Natural killer cell (primary cell): ENCODE measurements at regions not wholly inside any gene's neighbourhood (a gene's known extent, or its start where the extent isn't known, plus 50 kb on each side); places are given as distances from the start of the nearest gene placed in this dataset.
"Not testable (repeated sequence)": the region's sequence is repeated elsewhere in the genome, so short reads cannot be mapped to it uniquely, and the experiment has no call there.

Experiments
- ATAC-seq, 3 donors: fragments of 150-1000 bp in 2 of 3; fragments of 200-7000 bp in 1 of 3; cut with Tn5 transposase; 1 replicate in 1 of 3; 2 replicates in 2 of 3; pipeline ENCODE4 v1.10.0; 2021; ENCODE audit warnings: mild to moderate bottlenecking in 2 of 3, moderate library complexity in 2 of 3
- DNase-seq, 2 donors: peaks; one replicate each; pipeline versions ENCODE4 v3.0.0 to v3.0.0-alpha.2; 2013 to 2021; ENCODE audit warnings: mixed read lengths in 1 of 2
- H3K27ac ChIP-seq: one replicate; pipeline ENCODE4 v1.5.1; 2013; ENCODE audit warnings: mild to moderate bottlenecking, low read length
- H3K27me3 ChIP-seq: one replicate; pipeline ENCODE4 v1.6.1; 2013; ENCODE audit warnings: low read length; ENCODE audit not compliant: control insufficient read depth, insufficient read depth
- H3K36me3 ChIP-seq: one replicate; pipeline ENCODE4 v1.6.1; 2013; ENCODE audit warnings: low read length; ENCODE audit not compliant: control insufficient read depth, insufficient read depth
- H3K4me1 ChIP-seq: one replicate; pipeline ENCODE4 v1.6.1; 2013; ENCODE audit warnings: low read length; ENCODE audit not compliant: control insufficient read depth, insufficient read depth
- H3K4me3 ChIP-seq: one replicate; pipeline ENCODE4 v1.5.1; 2013; ENCODE audit warnings: low read length
- H3K9me3 ChIP-seq: one replicate; pipeline ENCODE4 v1.6.1; 2013; ENCODE audit warnings: low read length; ENCODE audit not compliant: control insufficient read depth, insufficient read depth
- H3K27ac Mint-ChIP-seq, 2 donors: one replicate each; pipeline ENCODE4 v1.8.0; 2022; ENCODE audit warnings: mild to moderate bottlenecking in 2 of 2, mixed read lengths in 2 of 2, moderate library complexity in 1 of 2
- H3K27me3 Mint-ChIP-seq, 2 donors: one replicate each; pipeline ENCODE4 v1.8.0; 2022; ENCODE audit warnings: low read depth in 2 of 2, mixed read lengths in 2 of 2
- H3K36me3 Mint-ChIP-seq: one replicate; pipeline ENCODE4 v1.8.0; 2022; ENCODE audit warnings: mixed read lengths
- H3K4me1 Mint-ChIP-seq, 2 donors: one replicate each; pipeline ENCODE4 v1.8.0; 2022; ENCODE audit warnings: mixed read lengths in 2 of 2
- H3K4me3 Mint-ChIP-seq: one replicate; pipeline ENCODE4 v1.8.0; 2022; ENCODE audit warnings: mild to moderate bottlenecking, moderate library complexity, mixed read lengths
- H3K9me3 Mint-ChIP-seq, 2 donors: one replicate each; pipeline ENCODE4 v1.8.0; 2022; ENCODE audit warnings: mixed read lengths in 2 of 2
- CTCF ChIP-seq: fragments of 200-600 bp; IDR thresholded peaks from one replicate; pipeline ENCODE4 v1.8.0; 2022; ENCODE audit warnings: antibody characterized with exemption
- WGBS: methylation state at CpG from one replicate; pipeline ENCODE4 v1.1.7; 2013; ENCODE audit warnings: missing lambda C conversion rate; ENCODE audit not compliant: insufficient coverage; 5-methylcytosine and 5-hydroxymethylcytosine counted together
- intact Hi-C: fragments of 100-400 bp; cut with micrococcal nuclease; formaldehyde crosslinking; loops from one replicate; pipeline ENCODE4 v1.14.2; 2022

GRCh38 chr10:118812393-118812740 is 57.6 kb upstream of the CACUL1 start:
- H3K9me3 Mint-ChIP-seq, result no peaks in the 10 kb centered on the region
- 61% methylated on average over 10 of the region's 10 CpGs for WGBS

DNA sequence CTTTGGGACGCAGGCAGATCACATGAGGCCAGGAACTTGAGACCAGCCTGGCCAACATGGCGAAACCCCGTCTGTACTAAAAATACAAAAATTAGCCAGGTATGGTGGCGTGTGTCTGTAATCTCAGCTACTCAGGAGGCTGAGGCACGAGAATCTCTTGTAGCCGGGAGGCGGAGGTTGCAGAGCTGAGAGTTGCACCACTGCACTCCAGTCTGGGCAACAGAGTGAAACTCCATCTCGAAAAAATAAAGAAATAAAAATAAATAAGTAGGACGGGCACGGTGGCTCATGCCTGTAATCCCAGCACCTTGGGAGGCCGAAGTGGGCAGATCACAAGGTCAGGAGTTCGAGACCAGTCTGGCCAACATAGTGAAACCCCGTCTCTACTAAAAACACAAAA is 58.2 kb upstream of the CACUL1 start:
- intact Hi-C loops, H3K36me3 Mint-ChIP-seq, H3K27ac Mint-ChIP-seq, H3K4me3 ChIP-seq, ATAC-seq, H3K4me3 Mint-ChIP-seq, DNase-seq, H3K4me1 Mint-ChIP-seq, H3K27me3 ChIP-seq, H3K9me3 ChIP-seq, H3K9me3 Mint-ChIP-seq, H3K36me3 ChIP-seq, H3K4me1 ChIP-seq, H3K27ac ChIP-seq: not testable (repeated sequence)
- peaks cover 7 to 10% of the 10 kb centered on the region in 2 donors for H3K27me3 Mint-ChIP-seq
- WGBS, result 88% methylated on average over 13 of the region's 13 CpGs

More at GRCh38 chr10:118812393-118812740, 57.6 kb upstream of the CACUL1 start:
- Mint-ChIP-seq H3K27ac (no peak overlapping the region), H3K36me3 (no peaks in the 10 kb centered on the region), H3K27me3 (peaks cover 7 to 10% of the 10 kb centered on the region in 2 donors), H3K4me3 (no peak overlapping the region), H3K4me1 (peaks cover 0 to 9% of the 10 kb centered on the region in 2 donors)
- H3K4me1 ChIP-seq, result no peaks in the 10 kb centered on the region
- no peaks in the 10 kb centered on the region for H3K36me3 ChIP-seq
- H3K27me3 ChIP-seq, result no peaks in the 10 kb centered on the region
- no peaks in the 10 kb centered on the region for H3K9me3 ChIP-seq
- H3K4me3 ChIP-seq, result no peak overlapping the region
- no peak for TF ChIP-seq CTCF
- intact Hi-C loops, result no loop called here
- no peak overlapping the region for H3K27ac ChIP-seq
- ATAC-seq, result no peak
- DNase-seq, result no peak

DNA sequence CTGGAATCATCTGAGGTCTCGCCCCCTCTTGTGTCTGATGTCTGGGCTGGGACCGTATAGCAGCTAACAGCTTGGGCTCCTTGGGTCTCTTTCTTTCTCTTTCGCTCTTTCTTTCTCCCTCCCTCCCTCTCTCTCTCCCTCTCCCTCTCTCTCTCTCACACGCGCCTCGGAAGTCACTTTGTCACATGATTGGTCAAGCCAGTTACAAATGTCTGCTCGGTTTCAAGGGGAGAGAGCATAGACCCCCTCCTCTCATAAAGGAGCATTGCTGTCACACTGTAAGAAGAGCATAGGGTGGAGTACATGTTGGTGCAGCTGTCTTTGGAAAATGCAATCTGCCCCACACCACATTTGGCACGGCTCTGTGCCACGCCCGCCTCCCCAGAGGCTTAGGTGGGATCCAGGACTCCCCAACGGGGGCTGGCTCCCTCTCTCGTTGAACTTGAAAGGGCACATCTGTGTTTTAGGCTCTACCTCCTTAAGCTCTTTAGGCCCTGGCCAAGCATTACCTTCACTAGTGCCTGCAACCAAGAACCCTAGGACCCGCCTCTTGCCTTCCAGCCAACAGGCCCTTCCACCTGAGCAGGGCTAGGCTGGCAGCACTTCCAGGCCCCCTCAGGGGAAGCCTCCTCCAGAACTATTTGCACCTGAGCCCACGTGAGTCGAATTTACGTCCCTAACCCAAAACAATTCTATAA is 61.9 kb upstream of the CACUL1 start:
- DNase-seq (no peak), ATAC-seq (no peak)
- no peaks in the 10 kb centered on the region for H3K4me1 Mint-ChIP-seq
- H3K27ac Mint-ChIP-seq, result no peak overlapping the region
- H3K27me3 Mint-ChIP-seq, result peaks cover 7 to 8% of the 10 kb centered on the region in 2 donors
- H3K9me3 Mint-ChIP-seq, result no peaks in the 10 kb centered on the region
- 79% methylated on average over 16 of the region's 16 CpGs for WGBS
- no peaks in the 10 kb centered on the region for H3K36me3 ChIP-seq
- no peaks in the 10 kb centered on the region for H3K36me3 Mint-ChIP-seq
- H3K27ac ChIP-seq, result no peak overlapping the region
- TF ChIP-seq CTCF, result no peak
- intact Hi-C loops, result no loop called here
- no peak overlapping the region for H3K4me3 Mint-ChIP-seq
- no peaks in the 10 kb centered on the region for H3K4me1 ChIP-seq
- H3K9me3 ChIP-seq, result no peaks in the 10 kb centered on the region
- H3K4me3 ChIP-seq, result no peak overlapping the region
- no peaks in the 10 kb centered on the region for H3K27me3 ChIP-seq

- Histone ChIP-seq H3K27ac (no peak overlapping the region), H3K27me3 (no peaks in the 10 kb centered on the region), H3K4me3 (no peak overlapping the region), H3K36me3 (no peaks in the 10 kb centered on the region), H3K9me3 (no peaks in the 10 kb centered on the region), H3K4me1 (no peaks in the 10 kb centered on the region)
- Mint-ChIP-seq H3K4me1 (no peaks in the 10 kb centered on the region), H3K27me3 (peaks cover 7 to 8% of the 10 kb centered on the region in 2 donors), H3K9me3 (no peaks in the 10 kb centered on the region), H3K27ac (no peak overlapping the region), H3K36me3 (no peaks in the 10 kb centered on the region), H3K4me3 (no peak overlapping the region)
- DNase-seq (no peak), ATAC-seq (no peak)
- WGBS, result 87% methylated on average over 18 of the region's 18 CpGs
- intact Hi-C loops, result no loop called here
- no peak for TF ChIP-seq CTCF
Measured at GRCh38 chr10:118817328-118818068, 62.7 kb upstream of the CACUL1 start.
